Vagina (tissue), 2 donors: ENCODE measurements at regions not wholly inside any gene's neighbourhood (a gene's known extent, or its start where the extent isn't known, plus 50 kb on each side); places are given as distances from the start of the nearest gene placed in this dataset.

Experiments
- CTCF ChIP-seq, 3 experiments: fragments of 450-650 bp in 2 of 3; fragments of 200-600 bp in 1 of 3; sonication (generic) in 1 of 3; IDR thresholded peaks; one replicate each; pipeline ENCODE4 v1.5.1; 2017 to 2019; ENCODE audit warnings: antibody characterized with exemption in 3 of 3, mild to moderate bottlenecking in 2 of 3, moderate library complexity in 2 of 3
- POLR2A ChIP-seq, 2 donors: fragments of 450-650 bp; IDR thresholded peaks; one replicate each; pipeline ENCODE4 v1.6.1; 2017; ENCODE audit warnings: antibody characterized with exemption in 2 of 2, mild to moderate bottlenecking in 2 of 2, moderate library complexity in 2 of 2
- POLR2AphosphoS5 ChIP-seq, 2 donors: sonication (generic); formaldehyde crosslinking; IDR thresholded peaks; one replicate each; pipeline ENCODE4 v1.9.0; 2017; ENCODE audit warnings: antibody characterized with exemption in 2 of 2, mild to moderate bottlenecking in 2 of 2, low read depth in 1 of 2; ENCODE audit not compliant: insufficient read depth in 1 of 2

DNA sequence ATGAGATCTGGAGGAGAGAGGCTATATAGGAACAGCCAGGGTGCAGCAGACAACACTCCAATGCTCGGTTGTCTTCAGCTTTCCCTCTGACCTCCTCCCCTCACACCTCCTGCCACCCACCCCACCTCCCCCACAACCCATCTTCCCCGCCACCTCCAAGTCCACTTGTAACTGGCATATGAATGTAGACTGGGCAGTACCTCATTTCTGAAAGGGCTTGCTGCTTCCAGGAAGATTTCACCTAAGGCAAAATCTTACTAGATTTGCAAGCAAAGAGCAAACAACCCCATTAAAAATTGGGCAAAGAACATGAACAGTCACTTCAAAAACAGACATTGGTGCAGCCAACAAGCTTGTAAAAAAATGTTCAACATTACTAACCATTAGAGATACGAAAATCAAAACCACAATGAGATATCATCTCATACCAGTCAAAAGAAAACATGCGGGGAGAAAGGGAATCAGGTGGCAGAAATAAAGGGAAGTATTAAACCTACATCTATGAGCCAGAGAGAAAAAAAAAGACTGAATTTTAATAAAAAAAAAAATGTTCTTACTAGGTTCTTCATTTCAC is 164.6 kb upstream of the C1GALT1 start:
- TF ChIP-seq CTCF (IDR thresholded peaks at IDR 0.05): no peak
- TF ChIP-seq POLR2A (IDR thresholded peaks at IDR 0.05): no peak
- TF ChIP-seq POLR2AphosphoS5 (IDR thresholded peaks at IDR 0.05; ENCODE audit: insufficient read depth in 1 of 2, low read depth in 1 of 2): no peak
